GM18870 (cell line): ENCODE measurements at regions not wholly inside any gene's neighbourhood (a gene's known extent, or its start where the extent isn't known, plus 50 kb on each side); places are given as distances from the start of the nearest gene placed in this dataset.
"Not testable (repeated sequence)": the region's sequence is repeated elsewhere in the genome, so short reads cannot be mapped to it uniquely, and the experiment has no call there.

Source experiments
- ATAC-seq: cut with Tn5 transposase; IDR thresholded peaks from one replicate; pipeline ENCODE4 v1.9.1; 2021; ENCODE audit warnings: moderate library complexity; ENCODE audit not compliant: unreplicated experiment

- no peak for ATAC-seq
These were observed 154.9 kb upstream of the CXXC4 start for GRCh38 chr4:104649631-104650030.

- ATAC-seq, result not testable (repeated sequence)
These were observed 167.6 kb upstream of the CXXC4 start for GRCh38 chr4:104662269-104662668.

DNA sequence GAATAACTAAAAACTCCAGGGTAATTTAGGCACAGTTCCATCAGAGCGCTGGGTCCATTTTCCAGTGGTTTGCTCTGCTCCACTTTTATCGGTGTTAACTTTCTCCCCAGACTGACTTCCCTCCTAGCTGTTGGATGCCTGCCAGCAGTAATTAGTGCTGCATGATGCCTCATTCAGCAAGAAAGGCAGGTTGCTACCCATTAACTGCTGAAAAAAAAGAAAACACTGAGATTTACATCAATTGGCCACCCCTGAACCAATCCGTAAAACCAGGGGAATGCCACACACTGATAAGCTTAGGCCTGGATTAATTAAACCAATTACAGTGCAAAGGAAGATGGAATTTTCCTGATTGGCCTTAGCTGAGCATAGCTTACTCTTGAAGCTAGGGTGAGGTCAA is 182.4 kb upstream of the CXXC4 start:
- no peak for ATAC-seq

DNA sequence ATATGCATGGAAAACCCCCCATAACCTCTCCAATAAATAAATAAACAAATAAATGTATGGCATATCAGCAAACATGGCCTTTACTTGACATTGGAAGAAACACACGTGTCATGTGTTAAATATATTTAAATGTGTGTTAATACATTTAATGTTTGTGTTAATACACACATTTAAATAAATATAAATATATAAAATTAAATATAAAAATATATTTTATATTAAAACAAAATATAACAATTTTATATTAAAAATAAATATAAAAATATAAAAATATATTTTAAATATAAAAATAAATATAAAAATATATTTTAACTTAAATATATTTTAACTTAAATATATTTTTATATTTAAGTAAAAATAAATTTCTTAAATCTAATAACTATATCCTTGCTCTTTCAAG is 187.6 kb upstream of the CXXC4 start:
- no peak for ATAC-seq

GRCh38 chr4:104693601-104694201 is 199.0 kb upstream of the CXXC4 start:
- ATAC-seq, result no peak

GRCh38 chr4:104716584-104716983 is 221.9 kb upstream of the CXXC4 start:
- ATAC-seq, result no peak

DNA sequence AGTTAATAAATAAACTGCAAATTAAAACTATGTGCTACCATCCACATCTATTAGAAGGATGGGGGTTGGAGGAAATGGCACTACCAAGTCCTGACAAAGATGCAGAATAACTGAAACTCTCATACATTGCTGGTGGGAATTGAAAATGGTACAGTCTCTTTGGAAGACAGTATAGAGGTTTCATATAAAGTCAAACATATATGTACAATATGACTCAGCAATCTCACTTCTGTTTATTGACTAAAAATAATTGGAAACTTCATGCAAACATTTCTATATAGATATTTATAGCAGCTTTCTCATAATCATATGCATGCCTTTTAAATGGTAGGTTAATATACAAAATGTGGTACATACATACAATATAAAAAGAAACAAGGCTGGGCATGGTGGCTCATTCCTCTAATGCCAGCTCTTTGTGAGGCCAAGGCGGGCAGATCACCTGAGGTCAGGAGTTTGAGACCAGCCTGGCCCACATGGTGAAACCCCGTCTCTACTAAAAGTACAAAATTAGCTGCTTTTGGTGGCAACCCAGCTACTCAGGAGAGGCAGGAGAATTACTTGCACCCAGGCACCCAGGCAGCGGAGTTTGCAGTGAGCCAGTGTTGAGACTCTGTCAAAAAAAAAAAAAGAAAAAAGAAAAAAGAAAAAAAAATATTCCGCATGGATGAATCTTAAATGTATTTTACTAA is 225.0 kb upstream of the CXXC4 start:
- ATAC-seq, result peak; percentile 99

DNA sequence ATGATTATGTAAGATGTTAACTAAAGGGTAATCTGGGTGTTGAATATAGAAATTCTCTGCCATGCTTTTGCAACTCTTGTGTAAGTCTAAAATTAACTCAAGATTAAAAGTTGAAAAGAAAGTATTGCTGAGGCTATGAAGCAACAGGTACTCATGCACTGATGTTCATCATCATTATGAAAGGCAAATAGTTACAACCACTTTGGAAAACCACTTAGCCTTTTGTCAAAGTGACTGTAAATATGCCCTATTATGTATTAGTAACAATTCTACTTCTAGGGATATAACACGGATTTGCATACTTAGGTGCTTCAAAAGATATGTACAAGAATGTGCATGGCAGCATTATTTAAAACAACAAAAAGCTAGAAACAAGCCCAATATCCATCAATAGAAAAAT is 227.8 kb upstream of the CXXC4 start:
- ATAC-seq, result no peak

DNA sequence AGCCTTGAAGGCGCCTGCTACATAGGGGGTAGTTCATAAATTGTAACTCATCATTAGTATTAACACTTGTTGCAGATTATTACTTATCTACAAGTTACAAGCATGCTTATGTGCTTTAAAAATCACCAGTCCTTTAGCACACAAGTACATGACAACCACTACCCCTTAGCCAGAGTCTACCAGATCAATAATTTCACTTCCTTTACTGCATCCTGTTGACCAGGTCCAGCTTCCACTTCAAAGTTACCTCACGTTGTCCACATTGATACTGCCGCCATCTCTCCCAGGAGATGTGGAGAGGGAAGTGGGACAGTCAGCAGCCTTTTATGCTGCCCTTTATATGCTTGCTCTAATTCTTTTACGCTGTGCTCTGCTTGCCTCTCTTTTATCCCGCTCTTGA is 231.3 kb upstream of the CXXC4 start:
- ATAC-seq, result no peak

- no peak for ATAC-seq
These were observed 232.9 kb upstream of the CXXC4 start for GRCh38 chr4:104727643-104728042.

DNA sequence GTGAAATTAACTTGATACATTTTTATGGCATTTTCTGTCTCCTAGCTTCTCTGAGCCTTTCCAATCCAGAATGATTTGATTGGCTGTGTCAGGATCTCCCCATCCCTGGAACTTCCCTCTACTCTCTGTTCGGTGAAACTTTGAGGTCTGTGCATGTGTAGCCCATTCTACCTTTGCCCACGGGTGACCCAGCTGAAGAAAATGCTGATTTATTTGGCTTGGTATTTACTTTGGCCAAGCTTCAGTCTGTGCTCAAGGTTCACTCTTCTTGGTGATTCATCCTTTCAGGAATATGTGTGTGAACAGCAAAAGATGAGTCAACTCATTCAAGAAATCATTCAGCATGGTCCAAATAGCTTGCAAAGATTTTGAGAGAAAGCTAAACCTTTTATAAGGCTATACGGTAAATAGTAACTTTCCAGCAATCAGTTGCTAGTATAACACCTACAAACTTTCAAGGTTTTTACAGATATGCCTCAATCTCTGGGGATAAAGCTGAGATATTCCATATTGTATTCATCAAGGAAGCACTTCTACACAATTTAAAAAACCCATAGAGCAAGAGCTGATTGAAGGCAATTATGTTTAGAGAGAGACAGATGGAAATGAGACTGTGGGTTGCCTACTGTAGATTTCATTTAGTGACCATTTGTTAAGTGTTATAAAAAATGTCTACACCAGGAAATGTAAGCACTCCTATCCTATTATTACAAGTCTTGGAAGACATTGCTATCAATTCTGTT is 233.9 kb upstream of the CXXC4 start:
- peak; percentile 47 for ATAC-seq

GRCh38 chr4:104732766-104733165 is 238.1 kb upstream of the CXXC4 start:
- no peak for ATAC-seq

- no peak for ATAC-seq
These were observed 240.5 kb upstream of the CXXC4 start for GRCh38 chr4:104735174-104735573.

GRCh38 chr4:104740161-104740560 is 245.5 kb upstream of the CXXC4 start:
- ATAC-seq, result no peak

DNA sequence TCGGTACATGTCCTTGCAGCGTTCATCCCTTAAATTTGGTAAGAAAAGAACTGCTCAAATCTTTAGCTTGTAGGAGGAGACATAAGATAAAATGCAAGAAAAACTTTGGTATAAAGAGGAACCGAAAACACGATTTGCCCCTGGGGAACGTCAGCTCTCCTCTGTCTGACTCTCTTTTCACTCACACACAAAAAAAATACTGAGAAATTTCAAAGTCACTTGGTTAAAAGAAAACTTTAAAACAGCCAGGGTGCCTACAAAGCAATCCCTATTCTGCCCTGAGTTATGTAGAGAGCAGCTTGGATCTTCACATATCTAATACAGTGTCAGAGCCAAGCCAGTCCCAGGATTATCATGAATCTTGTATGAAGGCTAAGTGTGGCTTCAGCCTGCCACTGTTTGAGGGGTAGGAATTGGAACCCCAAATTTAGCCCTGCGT is 248.5 kb upstream of the CXXC4 start:
- peak; percentile 98 for ATAC-seq

- no peak for ATAC-seq
These were observed 252.9 kb upstream of the CXXC4 start for GRCh38 chr4:104747635-104748034.

GRCh38 chr4:104749062-104749461 is 254.4 kb upstream of the CXXC4 start:
- ATAC-seq, result peak; percentile 37

- no peak for ATAC-seq
These were observed 255.3 kb upstream of the CXXC4 start for GRCh38 chr4:104750008-104750407.

GRCh38 chr4:104751468-104751867 is 256.8 kb upstream of the CXXC4 start:
- no peak for ATAC-seq

DNA sequence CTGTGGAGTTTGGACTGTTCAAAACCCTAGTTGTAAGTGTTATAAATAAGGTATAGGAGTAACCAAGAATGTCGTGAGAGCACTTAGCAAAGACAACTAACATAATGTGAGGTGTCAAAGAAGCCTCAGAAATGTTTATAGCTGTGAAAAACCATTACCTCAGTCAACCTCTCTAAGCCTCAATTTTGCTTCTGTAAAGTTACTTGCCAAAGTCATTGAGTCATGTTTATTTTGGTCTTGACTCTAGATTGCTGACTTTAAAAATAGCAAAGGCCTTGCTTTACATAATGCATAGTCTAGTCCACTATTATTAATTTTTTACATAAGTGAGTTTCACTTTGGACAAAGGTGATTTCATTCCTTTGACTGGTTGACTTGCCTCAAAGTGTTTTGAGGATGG is 257.6 kb upstream of the CXXC4 start:
- ATAC-seq, result peak; percentile 86

- no peak for ATAC-seq
These were observed 262.1 kb upstream of the CXXC4 start for GRCh38 chr4:104756837-104757236.

- ATAC-seq, result no peak
These were observed 263.9 kb upstream of the CXXC4 start for GRCh38 chr4:104758574-104758973.
